IPS-NIHi7 (cell line): ENCODE measurements at regions not wholly inside any gene's neighbourhood (a gene's known extent, or its start where the extent isn't known, plus 50 kb on each side); places are given as distances from the start of the nearest gene placed in this dataset.

ENCODE experiments used
- DNase-seq: peaks from one replicate; pipeline ENCODE4 v3.0.0; 2012; ENCODE audit warnings: mixed read lengths; ENCODE audit errors: extremely low spot score

DNA sequence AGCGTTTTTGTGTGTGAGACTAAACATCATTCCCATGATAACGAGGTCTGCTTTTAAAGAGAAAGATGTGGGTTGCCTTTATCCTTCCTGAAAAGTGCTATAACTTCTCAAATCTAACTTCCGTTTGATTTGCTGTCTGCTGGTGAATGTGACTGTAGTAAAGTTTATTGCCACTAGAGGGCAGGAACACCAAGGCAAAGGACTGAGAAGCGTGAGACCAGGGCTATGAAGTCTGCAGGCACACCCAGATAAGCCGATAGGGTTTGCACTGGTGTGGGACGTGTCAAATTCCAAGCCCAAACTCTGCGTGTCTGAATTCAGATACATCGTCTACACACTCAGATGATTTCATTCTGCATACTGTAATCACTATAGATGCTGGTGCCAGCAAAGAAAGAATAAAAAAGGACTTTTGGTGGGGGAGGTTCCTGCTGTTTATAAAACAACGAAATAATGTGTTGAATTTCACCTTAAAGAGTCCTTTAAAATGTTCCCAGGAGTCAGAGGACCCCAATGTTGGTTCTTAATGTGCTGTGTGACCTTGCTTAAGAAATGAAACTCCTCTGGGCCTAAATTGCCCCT lies 87.2 kb downstream of the PTTG1 start:
- peak; percentile 90 for DNase-seq

DNA sequence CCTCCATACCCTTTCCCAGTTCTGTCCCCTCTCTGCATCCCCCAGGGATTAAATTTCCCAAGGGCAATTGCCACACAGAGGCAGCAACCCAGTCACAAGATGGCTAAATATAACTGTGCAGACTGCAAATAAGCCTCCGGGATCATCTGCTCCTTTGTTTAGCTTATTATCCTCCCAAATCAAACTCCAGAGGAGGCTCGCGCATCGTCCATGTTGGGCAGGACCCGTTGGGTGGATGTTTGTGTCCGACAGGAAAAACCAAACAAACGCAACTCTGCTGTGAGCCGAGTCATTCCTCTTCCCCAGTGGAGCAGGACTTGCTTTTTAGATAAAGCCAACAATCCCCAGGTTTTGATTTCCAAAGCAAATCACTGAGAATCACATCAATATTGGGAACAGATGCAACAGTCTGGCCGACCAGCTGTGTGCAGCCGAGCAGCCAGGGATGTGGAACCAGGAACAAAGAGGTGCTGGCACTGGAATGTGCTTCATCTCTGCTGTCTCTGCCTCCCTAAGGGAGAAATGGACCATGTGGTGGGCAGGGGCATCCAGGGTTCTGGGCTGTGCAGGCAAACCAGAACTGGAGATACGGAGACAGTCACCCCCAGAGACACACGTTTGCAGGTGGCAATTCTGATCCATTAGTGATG lies 89.8 kb downstream of the PTTG1 start:
- DNase-seq = no peak
